ENCODE measurements at regions not wholly inside any gene's neighbourhood (a gene's known extent, or its start where the extent isn't known, plus 50 kb on each side); places are given as distances from the start of the nearest gene placed in this dataset.

DNA sequence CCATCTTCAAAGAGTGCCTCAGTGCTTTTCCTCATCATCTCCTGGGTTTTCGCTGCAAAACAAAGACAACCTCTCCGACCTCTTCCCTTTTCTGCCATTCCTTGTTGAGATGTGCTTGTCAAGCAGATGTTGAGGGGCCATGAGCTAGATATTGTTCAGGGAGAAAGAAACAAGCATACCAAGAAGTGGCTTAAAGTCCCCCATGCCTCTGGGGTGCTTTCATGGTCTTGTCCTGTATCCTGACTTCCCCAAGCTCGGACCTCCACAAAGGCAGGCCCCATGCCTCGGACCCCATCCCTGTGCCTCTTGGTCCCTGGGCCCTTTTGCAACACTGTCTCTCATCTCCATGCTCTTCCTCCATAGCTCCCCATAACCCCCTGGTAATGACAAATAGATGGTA, 103.8 kb downstream of the C1orf94 start:
- no peaks in the 10 kb centered on the region for H4K20me1 ChIP-seq (ENCODE audit: insufficient read depth)
- H3K4me3 ChIP-seq (replicated peaks in 1 of 2; ENCODE audit: low read depth in 1 of 2, low read length in 2 of 2): no peak overlapping the region
- BruUV-seq (replicated peaks): no TSS peak
- TF ChIP-seq JUND (IDR thresholded peaks at IDR 0.05) (no peak), CEBPB (IDR thresholded peaks at IDR 0.05; ENCODE audit: low read depth) (no peak), RAD21 (IDR thresholded peaks at IDR 0.05; ENCODE audit: low read depth) (no peak), TCF7L2 (IDR thresholded peaks at IDR 0.05; ENCODE audit: borderline replicate concordance, extremely low read depth, insufficient read depth, insufficient read length) (no peak), EGR1 (IDR thresholded peaks at IDR 0.05; ENCODE audit: low read depth) (no peak), ZNF274 (IDR thresholded peaks at IDR 0.05; ENCODE audit: low read depth, low read length) (no peak), EZH2 (IDR thresholded peaks at IDR 0.05) (no peak), SIN3A (IDR thresholded peaks at IDR 0.05; ENCODE audit: low read depth) (no peak), POLR2AphosphoS5 (IDR thresholded peaks at IDR 0.05; ENCODE audit: low read depth, low read length) (no peak), CBX3 (IDR thresholded peaks at IDR 0.05; ENCODE audit: low read depth) (no peak), EZH2phosphoT487 (IDR thresholded peaks at IDR 0.05; ENCODE audit: borderline replicate concordance) (no peak), ATF3 (IDR thresholded peaks at IDR 0.05) (no peak), SRF (IDR thresholded peaks at IDR 0.05; ENCODE audit: low read depth) (no peak), ELF1 (IDR thresholded peaks at IDR 0.05; ENCODE audit: borderline replicate concordance, low read depth) (no peak), YY1 (IDR thresholded peaks at IDR 0.05; ENCODE audit: extremely low read depth, insufficient replicate concordance, low read depth, low read length) (no peak)
- TF ChIP-seq, protein P1, sequence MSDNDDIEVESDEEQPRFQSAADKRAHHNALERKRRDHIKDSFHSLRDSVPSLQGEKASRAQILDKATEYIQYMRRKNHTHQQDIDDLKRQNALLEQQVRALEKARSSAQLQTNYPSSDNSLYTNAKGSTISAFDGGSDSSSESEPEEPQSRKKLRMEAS (IDR thresholded peaks at IDR 0.05): no peak
- TF ChIP-seq, protein P2, sequence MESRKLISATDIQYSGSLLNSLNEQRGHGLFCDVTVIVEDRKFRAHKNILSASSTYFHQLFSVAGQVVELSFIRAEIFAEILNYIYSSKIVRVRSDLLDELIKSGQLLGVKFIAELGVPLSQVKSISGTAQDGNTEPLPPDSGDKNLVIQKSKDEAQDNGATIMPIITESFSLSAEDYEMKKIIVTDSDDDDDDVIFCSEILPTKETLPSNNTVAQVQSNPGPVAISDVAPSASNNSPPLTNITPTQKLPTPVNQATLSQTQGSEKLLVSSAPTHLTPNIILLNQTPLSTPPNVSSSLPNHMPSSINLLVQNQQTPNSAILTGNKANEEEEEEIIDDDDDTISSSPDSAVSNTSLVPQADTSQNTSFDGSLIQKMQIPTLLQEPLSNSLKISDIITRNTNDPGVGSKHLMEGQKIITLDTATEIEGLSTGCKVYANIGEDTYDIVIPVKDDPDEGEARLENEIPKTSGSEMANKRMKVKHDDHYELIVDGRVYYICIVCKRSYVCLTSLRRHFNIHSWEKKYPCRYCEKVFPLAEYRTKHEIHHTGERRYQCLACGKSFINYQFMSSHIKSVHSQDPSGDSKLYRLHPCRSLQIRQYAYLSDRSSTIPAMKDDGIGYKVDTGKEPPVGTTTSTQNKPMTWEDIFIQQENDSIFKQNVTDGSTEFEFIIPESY (IDR thresholded peaks at IDR 0.05; ENCODE audit: extremely low read depth, insufficient replicate concordance, low read length): no peak
- H3K9ac ChIP-seq (ENCODE audit: low read length): no peak overlapping the region
- no peaks in the 10 kb centered on the region for H3K4me1 ChIP-seq (ENCODE audit: control insufficient read depth in 1 of 2, insufficient read depth in 2 of 2, low read length in 2 of 2)
- ATAC-seq (no peak), DNase-seq (ENCODE audit: low read depth, low spot score) (no peak)
- H3K27me3 ChIP-seq (ENCODE audit: insufficient read depth, low read length): no peaks in the 10 kb centered on the region
- no peak overlapping the region for H2AFZ ChIP-seq (ENCODE audit: low read depth, low read length, poor library complexity, severe bottlenecking)
- no peak overlapping the region for H3K4me2 ChIP-seq (ENCODE audit: low read length)
- ChIA-PET POLR2A (no interaction called here), RAD21 (ENCODE audit: low non-redundant PET in 1 of 2, low total read pairs in 2 of 2, uncharacterized antibody in 2 of 2, unreplicated experiment in 2 of 2) (no interaction called here), CTCF (no interaction called here)
- intact Hi-C loops (cut with micrococcal nuclease): no loop called here
- H3K36me3 ChIP-seq (ENCODE audit: control insufficient read depth in 1 of 2, insufficient read depth in 2 of 2, low read length in 2 of 2): no peaks in the 10 kb centered on the region
- H3K9me3 ChIP-seq (ENCODE audit: control insufficient read depth in 1 of 2, insufficient read depth in 1 of 2, low read depth in 1 of 2, low read length in 2 of 2): no peaks in the 10 kb centered on the region
- H3K9me2 ChIP-seq (ENCODE audit: insufficient read depth): no peaks in the 10 kb centered on the region
- H3K79me2 ChIP-seq (ENCODE audit: insufficient read depth, low read length): no peaks in the 10 kb centered on the region
- H3K27ac ChIP-seq (ENCODE audit: low read depth, low read length): no peak overlapping the region

Data from HCT116 (cell line).